ENCODE measurements at regions not wholly inside any gene's neighbourhood (a gene's known extent, or its start where the extent isn't known, plus 50 kb on each side); places are given as distances from the start of the nearest gene placed in this dataset.

DNA sequence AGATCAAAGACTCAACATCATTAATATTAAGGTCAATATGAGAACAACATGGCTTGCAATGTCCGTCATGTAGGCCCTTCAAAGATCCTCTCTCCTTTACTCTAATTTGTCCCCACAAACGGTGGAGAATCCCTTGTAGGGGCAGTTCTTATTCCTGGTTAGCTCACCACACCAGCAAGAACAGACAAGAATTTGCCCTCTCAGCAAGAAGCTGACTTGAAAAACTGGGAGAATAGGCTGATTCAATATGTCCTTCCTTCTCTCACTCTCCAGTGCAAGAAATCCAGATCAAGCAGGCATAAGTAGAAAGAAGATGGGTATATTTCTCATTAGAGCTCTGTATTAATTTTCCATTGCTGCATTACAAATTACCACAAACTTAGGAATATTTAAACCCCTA lies 704.2 kb upstream of the SLIT2 start:
- H3K27me3 Mint-ChIP-seq (ENCODE audit: low read depth, poor library complexity), result no peaks in the 10 kb centered on the region
- no peak overlapping the region for H3K4me3 Mint-ChIP-seq

DNA sequence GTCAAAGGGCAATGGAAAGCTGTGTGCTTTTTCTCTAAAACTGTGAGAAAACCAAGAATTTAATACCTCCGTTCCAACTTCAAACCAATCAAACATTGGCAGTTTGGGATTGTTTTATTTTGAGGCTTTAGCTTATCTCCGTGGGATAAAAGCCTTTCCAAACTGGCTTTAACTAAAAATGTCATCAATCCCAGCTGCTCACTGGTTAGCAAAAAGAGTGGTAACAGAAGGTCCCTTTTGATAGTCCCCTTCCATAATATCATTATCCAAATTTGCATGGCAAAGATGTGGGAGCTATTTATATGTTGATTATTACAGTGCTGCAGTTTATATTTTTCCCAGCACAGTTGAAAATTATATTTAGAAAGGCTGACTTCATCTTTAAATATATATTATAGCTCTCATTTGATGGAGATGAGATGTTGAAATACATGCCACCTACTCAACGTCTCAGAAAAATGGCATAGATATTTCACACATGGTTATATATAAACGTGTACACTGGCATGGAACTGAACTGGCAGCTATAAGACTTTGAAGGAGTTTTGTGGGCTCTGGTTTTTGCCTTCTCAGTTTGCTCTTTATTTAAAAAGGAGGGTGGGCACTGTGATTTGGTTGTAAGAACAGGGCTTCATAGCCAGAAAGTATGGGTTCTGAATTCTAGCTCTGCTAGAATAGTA lies 707.1 kb upstream of the SLIT2 start:
- H3K27me3 Mint-ChIP-seq (ENCODE audit: low read depth, poor library complexity), result no peaks in the 10 kb centered on the region
- no peaks in the 10 kb centered on the region for H3K36me3 Mint-ChIP-seq (ENCODE audit: low read depth)
- no peak overlapping the region for H3K4me3 Mint-ChIP-seq
- no peaks in the 10 kb centered on the region for H3K9me3 Mint-ChIP-seq
- H3K4me1 Mint-ChIP-seq, result no peaks in the 10 kb centered on the region
- TF ChIP-seq, protein P1, sequence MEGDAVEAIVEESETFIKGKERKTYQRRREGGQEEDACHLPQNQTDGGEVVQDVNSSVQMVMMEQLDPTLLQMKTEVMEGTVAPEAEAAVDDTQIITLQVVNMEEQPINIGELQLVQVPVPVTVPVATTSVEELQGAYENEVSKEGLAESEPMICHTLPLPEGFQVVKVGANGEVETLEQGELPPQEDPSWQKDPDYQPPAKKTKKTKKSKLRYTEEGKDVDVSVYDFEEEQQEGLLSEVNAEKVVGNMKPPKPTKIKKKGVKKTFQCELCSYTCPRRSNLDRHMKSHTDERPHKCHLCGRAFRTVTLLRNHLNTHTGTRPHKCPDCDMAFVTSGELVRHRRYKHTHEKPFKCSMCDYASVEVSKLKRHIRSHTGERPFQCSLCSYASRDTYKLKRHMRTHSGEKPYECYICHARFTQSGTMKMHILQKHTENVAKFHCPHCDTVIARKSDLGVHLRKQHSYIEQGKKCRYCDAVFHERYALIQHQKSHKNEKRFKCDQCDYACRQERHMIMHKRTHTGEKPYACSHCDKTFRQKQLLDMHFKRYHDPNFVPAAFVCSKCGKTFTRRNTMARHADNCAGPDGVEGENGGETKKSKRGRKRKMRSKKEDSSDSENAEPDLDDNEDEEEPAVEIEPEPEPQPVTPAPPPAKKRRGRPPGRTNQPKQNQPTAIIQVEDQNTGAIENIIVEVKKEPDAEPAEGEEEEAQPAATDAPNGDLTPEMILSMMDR (IDR thresholded peaks at IDR 0.05), result no peak
- H3K27ac Mint-ChIP-seq, result no peak overlapping the region
- no peak for DNase-seq

More for the DNA sequence above, 704.2 kb upstream of the SLIT2 start:
- no peak for DNase-seq
- no peaks in the 10 kb centered on the region for H3K9me3 Mint-ChIP-seq
- TF ChIP-seq, protein P1 (IDR thresholded peaks at IDR 0.05), result no peak
- no peak overlapping the region for H3K27ac Mint-ChIP-seq
- no peaks in the 10 kb centered on the region for H3K36me3 Mint-ChIP-seq (ENCODE audit: low read depth)
- no peaks in the 10 kb centered on the region for H3K4me1 Mint-ChIP-seq

DNA sequence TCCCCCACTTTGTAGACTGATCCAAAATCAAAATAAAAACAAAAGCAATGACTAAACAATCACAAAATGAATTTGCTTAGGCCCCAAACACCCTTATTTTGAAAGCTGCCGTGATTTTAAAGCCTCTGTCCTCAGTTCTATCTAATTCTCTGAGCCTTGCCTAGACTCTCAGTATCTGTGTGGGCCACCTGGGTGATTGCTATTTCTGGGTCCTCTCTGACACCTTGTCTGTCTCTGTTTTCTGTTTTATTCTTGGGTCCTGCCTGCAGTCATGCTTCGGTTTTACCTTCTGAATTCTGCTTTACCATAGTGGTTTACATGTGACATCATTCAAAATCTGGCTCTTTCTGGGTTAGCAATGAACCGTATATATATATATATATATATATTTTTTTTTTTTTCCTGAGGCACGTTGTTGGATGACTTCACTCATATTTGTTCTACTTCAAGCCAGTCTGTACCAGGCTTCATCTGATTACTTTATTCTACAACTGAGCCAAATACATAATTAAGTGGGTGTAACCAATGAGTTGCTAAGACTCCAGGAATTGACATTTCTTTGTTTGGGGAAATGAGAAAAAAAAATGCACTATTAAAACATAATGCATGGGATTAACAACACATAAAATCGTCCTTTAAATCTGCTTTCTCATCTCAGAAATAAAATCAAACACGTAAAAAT lies 710.7 kb upstream of the SLIT2 start:
- H3K9me3 Mint-ChIP-seq, result no peaks in the 10 kb centered on the region
- H3K27me3 Mint-ChIP-seq (ENCODE audit: low read depth, poor library complexity), result no peaks in the 10 kb centered on the region
- no peaks in the 10 kb centered on the region for H3K36me3 Mint-ChIP-seq (ENCODE audit: low read depth)
- no peaks in the 10 kb centered on the region for H3K4me1 Mint-ChIP-seq
- no peak overlapping the region for H3K4me3 Mint-ChIP-seq
- TF ChIP-seq, protein P1 (IDR thresholded peaks at IDR 0.05), result no peak
- no peak overlapping the region for H3K27ac Mint-ChIP-seq
- no peak for DNase-seq

DNA sequence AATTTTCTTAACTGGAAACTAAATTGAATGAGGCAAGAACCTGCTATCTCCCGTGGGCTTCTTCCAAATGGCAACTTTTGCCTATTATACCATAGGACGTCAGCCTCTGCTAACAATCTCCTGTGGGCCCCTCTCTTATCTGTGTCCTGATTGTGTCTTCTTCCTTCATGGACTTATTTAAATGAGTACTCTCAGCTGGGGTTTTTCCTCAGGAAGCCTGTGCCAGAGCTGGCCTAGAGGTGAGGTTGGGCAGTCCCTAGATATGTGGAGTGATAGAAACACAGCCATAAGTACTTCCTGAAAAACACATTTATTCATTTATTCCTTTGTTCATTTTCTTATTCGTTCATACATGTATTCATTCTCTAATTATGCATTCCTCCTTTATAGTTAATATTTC lies 712.5 kb upstream of the SLIT2 start:
- DNase-seq, result no peak
- no peak overlapping the region for H3K27ac Mint-ChIP-seq
- no peaks in the 10 kb centered on the region for H3K4me1 Mint-ChIP-seq
- H3K9me3 Mint-ChIP-seq, result no peaks in the 10 kb centered on the region
- no peaks in the 10 kb centered on the region for H3K27me3 Mint-ChIP-seq (ENCODE audit: low read depth, poor library complexity)
- no peak overlapping the region for H3K4me3 Mint-ChIP-seq
- TF ChIP-seq, protein P1 (IDR thresholded peaks at IDR 0.05), result no peak
- no peaks in the 10 kb centered on the region for H3K36me3 Mint-ChIP-seq (ENCODE audit: low read depth)

DNA sequence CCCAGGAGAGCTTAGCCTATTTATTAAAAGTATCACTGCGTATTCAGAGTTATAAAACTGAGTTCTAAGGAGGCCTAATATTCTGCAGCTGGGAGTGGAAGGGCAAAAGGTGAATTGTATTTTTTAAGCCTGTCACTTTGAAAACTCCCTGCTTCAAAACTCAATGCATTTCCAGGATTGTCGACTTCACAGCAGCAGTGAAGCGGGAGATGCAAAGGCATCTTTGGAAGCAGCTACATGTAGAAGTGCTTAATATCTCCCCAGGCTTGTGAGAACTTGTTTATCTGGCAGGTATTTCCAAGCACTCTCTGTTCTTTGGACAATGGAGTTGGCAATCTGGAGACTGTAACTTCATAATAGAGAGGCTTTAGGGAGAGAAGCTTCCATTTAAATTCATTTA lies 717.5 kb upstream of the SLIT2 start:
- no peaks in the 10 kb centered on the region for H3K4me1 Mint-ChIP-seq
- no peak overlapping the region for H3K4me3 Mint-ChIP-seq
- no peaks in the 10 kb centered on the region for H3K9me3 Mint-ChIP-seq
- TF ChIP-seq, protein P1 (IDR thresholded peaks at IDR 0.05), result no peak
- peaks cover 3% of the 10 kb centered on the region for H3K27me3 Mint-ChIP-seq (ENCODE audit: low read depth, poor library complexity)
- DNase-seq, result no peak
- H3K36me3 Mint-ChIP-seq (ENCODE audit: low read depth), result no peaks in the 10 kb centered on the region
- H3K27ac Mint-ChIP-seq, result no peak overlapping the region
